Aorta (tissue), 5 donors: ENCODE measurements at regions not wholly inside any gene's neighbourhood (a gene's known extent, or its start where the extent isn't known, plus 50 kb on each side); places are given as distances from the start of the nearest gene placed in this dataset.
"Not testable (repeated sequence)": the region's sequence is repeated elsewhere in the genome, so short reads cannot be mapped to it uniquely, and the experiment has no call there.

Experiments
- ATAC-seq: fragments of 200-7000 bp; cut with Tn5 transposase; one replicate; pipeline ENCODE4 v1.9.1; 2022; ENCODE audit warnings: moderate library complexity; ENCODE audit not compliant: low FRiP score
- DNase-seq, 2 donors: peaks; one replicate each; pipeline ENCODE4 v3.0.0-alpha.2; 2020
- H3K27ac ChIP-seq, 2 donors: one replicate each; pipeline ENCODE4 v1.5.1; 2013; ENCODE audit warnings: low read length in 2 of 2, mild to moderate bottlenecking in 2 of 2, moderate library complexity in 2 of 2, control low read depth in 1 of 2, inconsistent platforms in 1 of 2, low read depth in 1 of 2
- H3K27me3 ChIP-seq, 2 donors: one replicate each; pipeline ENCODE4 v1.6.1; 2013; ENCODE audit warnings: control low read depth in 1 of 2, low read length in 1 of 2, mild to moderate bottlenecking in 1 of 2, moderate library complexity in 1 of 2; ENCODE audit not compliant: insufficient read depth in 2 of 2, control insufficient read depth in 1 of 2
- H3K36me3 ChIP-seq, 2 donors: one replicate each; pipeline ENCODE4 v1.6.1; 2013; ENCODE audit warnings: control low read depth in 1 of 2, low read length in 1 of 2, mild to moderate bottlenecking in 1 of 2; ENCODE audit not compliant: insufficient read depth in 2 of 2, control insufficient read depth in 1 of 2
- H3K4me1 ChIP-seq, 2 donors: one replicate each; pipeline ENCODE4 v1.6.1; 2013; ENCODE audit warnings: low read length in 2 of 2, control low read depth in 1 of 2, mild to moderate bottlenecking in 1 of 2, moderate library complexity in 1 of 2; ENCODE audit not compliant: insufficient read depth in 2 of 2, control insufficient read depth in 1 of 2
- H3K4me3 ChIP-seq, 2 donors: one replicate each; pipeline ENCODE4 v1.5.1; 2013; ENCODE audit warnings: low read length in 2 of 2, control low read depth in 1 of 2, mild to moderate bottlenecking in 1 of 2
- H3K9me3 ChIP-seq: one replicate; pipeline ENCODE4 v1.6.1; 2013; ENCODE audit warnings: mild to moderate bottlenecking, low read length; ENCODE audit not compliant: control insufficient read depth
- WGBS, 2 donors: extraction: QIAGEN DNeasy Blood & Tissue Kit; methylation state at CpG; one replicate each; pipeline ENCODE4 v1.1.7; 2013; 5-methylcytosine and 5-hydroxymethylcytosine counted together
- intact Hi-C, 2 donors: fragments of 100-400 bp; cut with DNase I; formaldehyde crosslinking; loops; one replicate each; pipeline versions ENCODE4 v1.14.2 to v1.15.0; 2022
- donor health status: healthy with polysubstance abuse.
- donor health status: Bipolar disorder and iron deficiency.
- donor health status: DM: no; HTN: no; CAD: no.
- donor health status: DM: no; HTN: no; CAD: no.
- donor health status: DM: yes; HTN: yes; CAD: no.

DNA sequence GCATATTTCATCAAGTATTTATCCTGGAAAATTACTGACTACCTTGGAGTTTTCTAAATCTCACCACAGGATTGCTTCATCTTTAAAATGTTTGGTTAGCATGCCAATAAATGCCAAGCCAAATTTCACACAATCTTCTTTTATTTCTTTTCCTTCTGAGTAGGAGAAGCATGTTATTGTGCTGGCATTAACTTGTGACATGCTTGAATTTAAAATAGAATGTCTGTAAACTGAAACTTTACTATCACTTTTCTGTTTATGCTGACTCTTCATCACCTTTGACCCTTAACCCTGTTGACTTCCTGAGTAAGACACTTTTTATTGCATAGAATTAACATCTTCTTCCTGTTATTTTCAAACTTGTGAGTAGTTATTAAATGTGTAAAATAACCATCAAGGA lies 56.2 kb upstream of the LRRTM4 start:
- ATAC-seq: no peak
- H3K27ac ChIP-seq: no peak overlapping the region
- intact Hi-C loops: no loop called here
- no peaks in the 10 kb centered on the region for H3K9me3 ChIP-seq
- DNase-seq: no peak
- H3K4me3 ChIP-seq: no peak overlapping the region
- no peaks in the 10 kb centered on the region for H3K27me3 ChIP-seq
- H3K4me1 ChIP-seq: no peaks in the 10 kb centered on the region
- H3K36me3 ChIP-seq: no peaks in the 10 kb centered on the region

DNA sequence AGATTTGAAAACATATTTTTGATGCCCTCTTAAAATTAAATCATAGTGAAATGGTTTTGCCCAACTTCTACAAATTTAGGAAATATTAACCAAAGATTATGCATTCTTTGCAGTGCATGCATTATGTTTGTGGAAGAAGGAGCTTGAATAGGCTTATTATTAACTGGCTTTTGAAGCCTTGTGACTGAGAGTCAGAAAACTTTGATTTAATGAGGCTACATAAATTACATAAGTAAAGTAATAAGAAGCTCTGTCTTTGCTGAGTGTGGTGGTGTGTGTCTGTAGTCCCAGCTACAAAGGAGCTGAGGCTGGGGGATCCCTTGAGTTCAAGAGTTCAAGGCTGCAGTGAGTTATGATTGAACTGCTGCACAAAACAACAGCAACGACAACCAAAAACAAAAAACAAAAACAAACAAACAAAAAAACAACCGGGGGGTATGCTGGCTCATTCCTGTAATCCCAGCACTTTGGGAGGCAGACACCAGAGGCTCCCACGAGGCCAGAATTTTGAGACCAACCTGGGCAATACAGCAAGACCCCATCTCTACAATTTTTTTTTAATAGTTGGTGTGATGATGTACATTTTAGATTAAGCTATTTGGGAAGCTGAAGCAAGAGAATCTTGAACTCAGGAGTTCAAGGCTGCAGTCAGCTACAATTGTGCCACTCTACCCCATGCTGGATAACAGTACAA lies 57.0 kb upstream of the LRRTM4 start:
- Histone ChIP-seq H3K4me1 (no peaks in the 10 kb centered on the region), H3K4me3 (no peak overlapping the region), H3K9me3 (no peaks in the 10 kb centered on the region), H3K27me3 (no peaks in the 10 kb centered on the region), H3K27ac (no peak overlapping the region), H3K36me3 (no peaks in the 10 kb centered on the region)
- ATAC-seq (no peak), DNase-seq (no peak)
- WGBS, 2 donors: 60 to 70% methylated on average over 3 of the region's 3 CpGs
- intact Hi-C loops: no loop called here

DNA sequence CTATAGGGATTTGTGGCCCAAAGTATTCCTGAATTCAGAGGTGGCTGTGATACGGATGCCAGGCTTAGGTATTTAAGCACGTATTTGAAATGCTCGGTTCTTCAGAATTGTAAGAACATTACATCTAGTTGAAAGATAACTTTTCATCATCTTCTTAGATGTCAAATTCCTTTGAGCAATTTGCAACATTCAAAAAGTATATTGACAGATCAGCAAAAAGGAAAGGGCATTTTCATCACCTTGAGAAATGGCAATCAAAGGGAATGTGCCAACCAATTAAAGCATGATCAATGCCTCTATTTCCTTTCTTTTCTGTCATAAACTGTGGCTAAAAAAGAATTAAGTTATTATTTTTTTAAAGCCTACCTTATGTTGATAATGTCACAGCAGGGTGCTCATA lies 66.3 kb upstream of the LRRTM4 start:
- Histone ChIP-seq H3K4me3 (no peak overlapping the region), H3K27me3 (no peaks in the 10 kb centered on the region), H3K9me3 (no peaks in the 10 kb centered on the region), H3K27ac (no peak overlapping the region), H3K4me1 (no peaks in the 10 kb centered on the region), H3K36me3 (no peaks in the 10 kb centered on the region)
- 92 to 94% methylated on average over 3 of the region's 3 CpGs for WGBS, 2 donors
- DNase-seq (no peak), ATAC-seq (no peak)
- intact Hi-C loops: no loop called here

DNA sequence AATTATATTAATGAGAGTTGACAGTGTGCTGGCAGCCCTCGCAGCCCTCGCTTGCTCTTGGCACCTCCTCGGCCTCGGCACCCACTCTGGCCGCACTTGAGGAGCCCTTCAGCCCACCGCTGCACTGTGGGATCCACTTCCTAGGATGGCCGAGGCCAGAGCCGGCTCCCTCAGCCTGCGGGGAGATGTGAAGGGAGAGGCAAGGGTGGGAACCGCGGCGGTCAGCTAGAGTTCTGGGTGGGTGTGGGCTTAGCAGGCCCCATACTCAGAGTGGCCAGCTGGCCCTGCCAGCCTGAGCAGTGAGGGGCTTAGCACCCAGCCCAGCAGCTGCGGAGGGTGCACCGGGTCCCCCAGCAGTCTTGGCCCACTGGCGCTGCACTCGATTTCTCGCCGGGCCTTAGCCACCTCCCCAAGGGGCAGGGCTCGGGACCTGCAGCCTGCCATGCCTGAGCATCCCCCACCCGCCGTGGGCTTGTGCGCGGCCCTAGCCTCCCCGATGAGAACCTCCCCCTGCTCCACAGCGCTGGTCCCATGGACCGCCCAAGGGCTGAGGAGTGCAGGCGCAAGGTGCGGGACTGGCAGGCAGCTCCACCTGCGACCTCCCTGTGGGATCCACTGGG lies 68.2 kb upstream of the LRRTM4 start:
- 97% methylated on average over 29 of the region's 29 CpGs for WGBS, 2 donors
- H3K27ac ChIP-seq: no peak overlapping the region
- DNase-seq (peak in 1 of 2 donors; percentile 37), ATAC-seq (no peak)
- H3K36me3 ChIP-seq: no peaks in the 10 kb centered on the region
- H3K4me1 ChIP-seq: no peaks in the 10 kb centered on the region
- intact Hi-C loops: no loop called here
- no peak overlapping the region for H3K4me3 ChIP-seq
- H3K27me3 ChIP-seq: no peaks in the 10 kb centered on the region
- H3K9me3 ChIP-seq: no peaks in the 10 kb centered on the region

DNA sequence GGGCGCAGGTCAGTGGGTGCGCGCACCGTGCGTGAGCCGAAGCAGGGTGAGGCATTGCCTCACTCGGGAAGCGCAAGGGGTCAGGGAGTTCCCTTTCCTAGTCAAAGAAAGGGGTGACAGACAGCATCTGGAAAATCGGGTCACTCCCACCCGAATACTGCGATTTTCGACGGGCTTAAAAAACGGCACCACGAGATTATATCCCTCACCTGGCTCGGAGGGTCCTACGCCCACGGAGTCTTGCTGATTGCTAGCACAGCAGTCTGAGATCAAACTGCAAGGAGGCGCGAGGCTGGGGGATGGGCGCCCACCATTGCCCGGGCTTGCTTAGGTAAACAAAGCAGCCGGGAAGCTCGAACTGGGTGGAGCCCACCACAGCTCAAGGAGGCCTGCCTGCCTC lies 70.8 kb upstream of the LRRTM4 start:
- H3K4me3 ChIP-seq, DNase-seq, H3K4me1 ChIP-seq, H3K36me3 ChIP-seq, ATAC-seq, H3K27me3 ChIP-seq, H3K27ac ChIP-seq, intact Hi-C loops, H3K9me3 ChIP-seq: not testable (repeated sequence)
- WGBS, 2 donors: 78 to 85% methylated on average over 16 to 24 of the region's 24 CpGs

DNA sequence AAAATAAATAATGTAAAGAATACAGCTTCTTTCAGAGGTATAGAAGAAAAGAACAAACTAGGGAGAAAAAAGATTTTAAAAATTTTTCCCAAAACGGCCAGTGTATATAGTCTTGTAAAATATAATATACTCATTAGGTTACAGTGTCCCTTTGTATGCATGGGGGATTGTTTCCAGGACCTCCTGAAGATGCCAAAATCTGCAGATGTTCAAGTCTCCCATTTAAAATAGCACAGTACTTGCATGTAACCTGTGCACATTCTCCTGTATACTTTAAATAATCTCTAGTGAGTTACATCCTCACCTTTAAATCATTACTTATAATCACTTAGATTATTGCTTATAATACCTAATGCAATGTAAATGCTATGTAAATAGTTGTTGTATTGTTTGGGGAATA lies 80.6 kb upstream of the LRRTM4 start:
- Histone ChIP-seq H3K9me3 (no peaks in the 10 kb centered on the region), H3K27ac (no peak overlapping the region), H3K36me3 (no peaks in the 10 kb centered on the region), H3K4me1 (no peaks in the 10 kb centered on the region), H3K4me3 (no peak overlapping the region), H3K27me3 (no peaks in the 10 kb centered on the region)
- DNase-seq: no peak
- 40 to 47% methylated on average over 1 of the region's 1 CpG for WGBS, 2 donors
- no peak for ATAC-seq
- intact Hi-C loops: no loop called here

DNA sequence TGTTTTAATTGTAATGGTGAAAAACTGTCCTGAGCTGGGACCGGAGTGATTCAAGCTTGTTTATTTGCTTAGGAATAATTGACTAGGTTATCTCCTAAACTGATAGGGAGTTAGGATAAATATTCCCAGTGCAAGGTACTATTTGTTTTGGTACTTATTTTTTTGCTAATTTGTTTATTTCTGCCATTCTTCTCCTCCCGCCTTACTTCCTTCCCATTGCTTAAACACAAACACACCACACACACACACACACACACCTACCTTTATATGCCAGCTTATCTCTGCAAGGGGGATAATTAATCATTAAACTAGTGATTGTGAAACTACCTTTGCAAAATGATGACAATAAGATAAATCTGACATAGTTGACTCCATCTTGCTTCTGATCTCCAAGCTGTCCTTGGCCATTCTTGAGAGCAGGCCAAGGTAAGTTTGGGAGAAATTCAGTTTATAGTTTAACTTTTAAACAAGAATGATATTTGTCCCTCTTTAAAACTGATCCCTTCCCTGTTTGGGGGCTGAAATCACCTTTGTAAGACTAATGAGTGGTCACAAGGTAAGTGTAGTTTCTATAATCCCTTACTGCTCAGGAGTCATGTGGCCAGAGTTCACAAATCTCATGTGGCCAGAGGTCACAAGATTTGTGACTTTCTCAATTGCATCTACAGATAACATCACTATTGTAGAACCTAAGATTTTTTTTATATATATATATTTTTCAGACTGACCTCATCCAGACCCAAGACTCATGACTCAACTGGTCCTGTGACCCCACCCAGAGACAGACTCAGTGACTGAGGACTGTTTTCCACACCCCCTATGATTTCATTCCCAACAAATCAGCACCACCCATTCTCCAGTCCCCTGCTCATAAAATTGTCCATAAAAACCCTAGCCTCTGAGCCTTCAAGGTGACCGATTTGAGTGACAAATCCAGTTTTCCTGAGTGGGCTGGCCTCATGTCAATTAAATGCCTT lies 83.1 kb upstream of the LRRTM4 start:
- intact Hi-C loops: no loop called here
- whole genome bisulfite sequencing, 2 donors: 84 to 87% methylated on average over 3 of the region's 3 CpGs
- no peaks in the 10 kb centered on the region for H3K9me3 ChIP-seq
- no peaks in the 10 kb centered on the region for H3K36me3 ChIP-seq
- H3K4me3 ChIP-seq: no peak overlapping the region
- no peak overlapping the region for H3K27ac ChIP-seq
- no peaks in the 10 kb centered on the region for H3K27me3 ChIP-seq
- H3K4me1 ChIP-seq: no peaks in the 10 kb centered on the region
- ATAC-seq (no peak), DNase-seq (no peak)

DNA sequence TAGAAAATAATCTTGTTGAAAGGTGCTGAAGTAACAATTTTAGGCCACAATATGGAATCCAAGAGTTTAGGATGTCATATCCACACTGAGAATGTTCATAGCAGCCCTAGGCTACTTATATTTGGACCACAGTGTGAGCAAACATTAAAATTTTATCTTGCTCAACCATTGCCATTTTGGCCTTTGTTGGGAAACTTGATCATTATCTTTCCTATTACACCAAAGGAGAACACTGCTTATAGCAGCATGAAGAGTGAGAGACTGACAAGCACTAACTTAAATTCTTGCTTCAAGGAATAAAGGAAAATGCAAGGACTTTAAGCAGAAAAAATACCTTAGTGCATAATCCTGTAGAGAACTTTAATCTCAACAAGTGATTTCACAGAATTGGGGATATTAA lies 86.3 kb upstream of the LRRTM4 start:
- Histone ChIP-seq H3K4me3 (no peak overlapping the region), H3K27me3 (no peaks in the 10 kb centered on the region), H3K36me3 (no peaks in the 10 kb centered on the region), H3K9me3 (no peaks in the 10 kb centered on the region), H3K4me1 (no peaks in the 10 kb centered on the region), H3K27ac (no peak overlapping the region)
- ATAC-seq (no peak), DNase-seq (no peak)
- intact Hi-C loops: no loop called here
